NCI-H82 treated with DMSO at 0.1 percent for 48 hours (cell line): ENCODE measurements at regions not wholly inside any gene's neighbourhood (a gene's known extent, or its start where the extent isn't known, plus 50 kb on each side); places are given as distances from the start of the nearest gene placed in this dataset.

Source experiments
- DNase-seq: peaks from one replicate; lab custom pipeline; 2025; ENCODE audit not compliant: unreplicated experiment; lab: John Stamatoyannopoulos, UW

DNA sequence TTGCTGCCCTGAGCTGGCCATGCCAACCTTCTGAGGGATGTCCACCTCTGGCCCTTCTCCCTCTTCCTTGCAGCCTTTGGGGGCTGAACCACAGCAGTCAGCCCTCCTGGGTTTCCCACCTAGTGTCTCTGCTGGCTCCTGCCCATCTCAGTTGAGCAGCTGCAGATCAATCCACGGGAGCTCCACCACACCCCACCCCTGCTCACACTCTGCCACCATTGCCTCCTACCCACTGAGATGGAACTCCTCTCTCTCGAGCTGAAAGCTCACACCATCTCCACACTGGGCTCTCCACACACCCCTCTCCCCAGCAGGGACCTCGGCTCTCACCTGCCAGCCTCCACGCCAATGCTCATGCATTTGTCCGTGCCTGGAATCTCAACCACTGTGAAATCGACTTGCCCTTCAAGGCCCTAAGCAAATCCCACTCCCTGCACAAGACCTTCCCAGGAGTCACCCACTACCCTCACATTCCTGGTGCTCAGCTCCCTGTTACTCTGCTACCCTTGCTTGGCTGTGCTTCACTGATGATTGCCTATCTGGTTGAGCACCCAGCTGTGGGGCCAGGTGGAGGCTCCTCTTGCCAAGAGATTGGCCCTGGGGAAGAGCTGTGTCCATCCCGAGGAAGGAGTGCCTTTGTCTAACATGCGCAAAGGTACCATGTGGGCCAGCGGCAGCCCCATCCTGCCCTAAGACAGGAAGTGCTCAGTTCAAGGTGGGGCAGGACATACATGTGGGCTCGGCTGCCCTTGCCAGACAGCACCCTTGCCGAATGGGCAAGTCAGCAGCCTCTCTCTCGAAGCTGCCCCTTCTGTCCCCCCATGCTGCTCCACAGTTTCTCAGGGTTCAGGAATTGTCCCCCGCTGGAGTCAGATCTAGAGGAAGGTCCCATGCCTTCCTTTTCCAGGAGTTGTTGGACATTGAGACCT is 208.7 kb downstream of the CYP26B1 start:
- DNase-seq, result no peak

DNA sequence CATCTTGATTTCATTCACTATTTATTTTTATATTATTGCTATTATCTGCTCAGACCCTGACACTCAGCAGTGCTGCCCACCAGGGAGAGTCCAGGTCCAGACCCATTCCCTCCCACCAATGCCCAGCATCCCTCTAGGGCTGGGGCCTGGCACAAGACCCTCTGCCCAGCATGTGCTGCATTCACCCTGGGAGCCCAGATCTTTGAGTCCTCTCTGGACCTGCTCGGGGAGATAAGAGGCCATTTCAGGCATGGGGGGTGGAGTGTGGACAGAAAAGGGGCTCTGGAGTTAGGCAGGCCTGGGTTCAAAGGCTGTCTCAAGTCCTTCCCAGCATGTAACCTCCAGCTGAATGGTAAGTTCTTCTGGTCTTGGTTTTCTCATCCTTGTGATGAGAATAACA is 209.6 kb downstream of the CYP26B1 start:
- DNase-seq, result no peak

DNA sequence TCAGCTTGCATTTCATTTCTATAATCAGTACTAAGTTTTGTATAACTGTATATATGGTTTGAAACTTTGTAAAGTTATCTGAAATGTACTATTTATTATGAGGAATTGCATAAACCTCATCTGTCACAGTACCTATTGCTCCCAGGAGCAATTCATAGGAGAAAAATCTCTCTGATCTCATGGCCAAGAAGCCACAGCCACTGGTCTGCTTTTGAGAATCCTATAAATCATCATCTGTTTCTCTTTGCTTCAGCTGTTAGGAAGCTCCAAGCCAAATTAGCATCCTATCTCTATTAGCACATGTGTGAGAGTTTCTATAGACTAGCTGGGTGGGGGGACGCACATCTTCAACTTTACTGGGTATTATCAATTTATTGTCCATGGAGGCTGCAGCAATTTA is 210.3 kb downstream of the CYP26B1 start:
- DNase-seq, result no peak

DNA sequence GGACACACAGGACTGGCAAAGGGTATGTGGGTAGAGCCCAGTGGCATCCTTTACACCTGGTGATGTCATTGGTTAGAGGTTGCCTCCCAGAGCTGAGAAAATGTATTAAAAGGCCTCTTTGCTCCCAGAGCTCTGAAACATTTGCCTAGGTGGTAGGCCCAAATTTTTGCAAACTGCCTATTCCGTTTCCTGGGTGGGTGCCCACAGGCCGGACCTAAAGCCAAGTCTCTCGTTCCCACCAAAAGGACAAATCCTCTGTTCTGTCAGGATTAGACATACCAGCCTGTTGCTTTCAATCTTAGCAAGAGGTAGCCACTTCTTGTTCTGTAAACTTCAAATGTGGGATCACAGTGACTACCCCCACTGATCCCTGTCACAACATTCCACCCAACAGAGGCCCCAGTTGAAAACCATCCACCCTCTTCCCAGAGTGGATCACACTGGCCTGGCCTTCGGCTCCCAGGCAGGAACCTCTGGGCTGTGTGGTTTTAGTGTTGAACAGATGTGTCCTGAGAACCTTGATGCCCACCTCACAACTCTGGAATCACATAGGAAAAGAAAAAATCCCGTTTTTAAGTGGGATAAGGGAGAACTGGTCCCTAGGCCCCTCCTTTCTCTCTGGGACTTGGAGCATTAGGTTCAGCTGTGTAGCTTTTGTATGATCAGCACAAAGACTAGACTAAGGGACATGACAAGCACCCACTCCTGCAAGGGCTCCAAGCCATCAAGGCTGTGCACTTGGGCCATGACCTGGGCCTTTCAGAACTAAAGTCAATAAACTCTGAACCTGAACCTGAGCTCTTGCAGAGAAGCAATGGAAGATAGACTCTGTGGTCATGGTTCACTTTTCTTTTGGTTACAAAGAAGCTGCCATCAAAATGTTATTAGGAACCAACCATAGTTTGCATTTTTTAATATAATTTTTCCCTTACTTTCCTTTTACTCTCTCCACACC is 211.3 kb downstream of the CYP26B1 start:
- DNase-seq, result no peak

DNA sequence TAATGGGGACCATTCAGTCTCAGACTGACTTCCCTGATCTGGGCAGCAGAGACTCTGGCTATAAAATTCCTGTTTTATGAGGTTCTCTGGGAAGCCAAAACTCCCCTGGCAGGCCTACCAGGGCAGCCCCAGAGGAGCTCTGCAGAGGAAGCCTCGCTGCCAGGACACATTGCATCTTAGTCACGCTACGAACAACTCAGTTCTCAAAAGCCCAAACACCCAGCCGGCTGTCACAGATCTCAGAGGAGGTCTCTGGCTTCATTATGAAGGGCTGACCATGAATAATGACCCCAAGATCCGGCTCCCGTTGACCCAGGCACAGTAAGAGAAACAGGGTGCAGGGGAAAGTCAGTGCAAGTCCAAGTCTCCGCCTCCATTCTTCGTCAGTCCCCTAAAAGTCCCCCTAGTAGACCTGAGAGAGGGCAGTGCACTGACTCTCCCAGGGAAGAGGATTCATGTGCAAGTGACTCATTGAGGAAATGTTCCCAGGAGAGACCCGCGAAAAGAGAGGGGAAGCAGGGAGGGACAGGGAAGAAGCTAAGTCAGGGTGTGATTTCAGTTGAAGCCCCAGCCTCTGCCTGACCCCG is 212.3 kb downstream of the CYP26B1 start:
- no peak for DNase-seq

DNA sequence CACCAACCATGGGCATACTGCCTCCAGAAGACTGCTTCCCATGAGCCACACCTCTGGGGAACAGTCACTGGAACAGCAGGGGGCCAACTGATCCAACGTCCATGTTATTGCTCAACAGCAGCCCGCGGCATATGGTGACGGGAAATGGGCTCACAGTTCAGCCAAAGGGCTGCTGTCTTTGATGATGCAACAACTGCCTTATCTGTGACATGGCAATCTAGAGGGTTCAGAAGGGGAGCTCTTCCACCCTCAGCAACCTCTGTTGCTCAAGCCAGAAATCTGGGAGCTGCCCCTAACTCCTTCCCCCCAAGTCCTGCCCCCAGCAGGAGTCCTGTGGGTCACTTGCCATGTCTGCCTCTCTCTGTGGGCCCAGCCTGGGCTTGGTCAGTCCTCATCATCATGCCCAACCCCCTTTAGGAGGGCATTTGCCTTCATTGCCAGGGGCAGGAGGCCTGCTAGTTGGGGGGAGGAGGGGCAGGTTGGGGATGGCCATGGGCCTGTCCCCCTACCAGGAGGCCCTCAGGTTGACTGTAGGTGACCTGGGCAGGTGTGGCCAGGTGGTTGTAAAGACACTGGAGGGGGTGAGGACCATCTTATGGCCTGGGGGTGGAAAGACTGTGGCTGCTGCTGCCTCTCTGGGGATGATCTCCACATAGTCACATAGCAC is 212.9 kb downstream of the CYP26B1 start:
- no peak for DNase-seq

DNA sequence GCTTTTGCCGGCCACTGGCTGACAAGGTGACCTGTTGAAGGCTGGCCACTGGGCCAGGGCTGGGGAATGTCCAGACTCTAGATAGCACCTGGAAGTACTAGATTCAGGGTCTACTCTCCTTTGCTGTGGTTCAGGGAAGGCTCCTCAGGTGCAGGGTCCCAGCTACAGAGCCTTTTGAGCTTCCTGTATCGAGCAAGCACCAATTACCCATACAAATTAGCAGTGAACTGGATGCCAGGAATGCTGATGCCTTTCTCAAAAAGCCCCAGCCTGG is 213.4 kb downstream of the CYP26B1 start:
- DNase-seq, result no peak

DNA sequence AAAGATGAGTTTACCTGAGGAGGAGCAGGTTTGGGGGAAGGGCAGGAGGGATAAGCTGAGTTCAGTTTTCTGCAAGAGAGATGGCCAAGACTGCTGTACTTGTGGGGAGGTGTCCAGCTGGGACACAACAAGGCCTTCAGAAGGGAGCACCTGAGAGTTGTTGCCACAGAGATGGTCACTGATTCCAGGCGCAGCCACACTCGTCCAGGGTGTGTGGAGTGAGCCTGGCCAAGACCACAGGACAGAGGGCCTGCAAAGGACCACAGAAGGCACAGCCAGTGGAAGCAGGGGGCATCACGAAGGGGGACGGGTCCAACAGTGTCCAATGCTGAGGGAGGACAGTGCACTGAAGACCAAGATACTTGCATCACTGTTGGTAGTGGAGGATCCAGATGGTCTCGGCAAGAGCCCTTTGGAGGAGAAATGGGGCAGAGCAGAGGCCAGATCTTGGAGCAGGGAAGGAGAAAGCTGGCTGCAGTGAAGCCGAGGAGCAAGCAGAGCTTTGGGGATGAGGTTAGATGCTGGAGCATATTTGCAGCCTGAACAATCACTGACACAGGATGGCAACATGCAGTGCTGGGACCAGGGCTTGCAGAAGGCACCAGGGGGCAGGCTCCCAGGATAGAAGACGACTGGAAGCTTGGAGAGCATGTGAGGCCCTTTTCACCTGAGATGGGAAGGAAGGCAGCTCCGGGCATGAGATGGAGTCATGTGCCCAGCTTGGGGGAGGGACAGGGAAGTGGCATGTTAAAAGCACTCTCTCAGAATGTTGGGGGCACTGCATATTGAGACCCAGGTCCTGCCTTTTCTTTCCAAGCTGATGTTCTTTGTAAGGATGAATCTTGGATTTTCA is 214.0 kb downstream of the CYP26B1 start:
- DNase-seq, result no peak

DNA sequence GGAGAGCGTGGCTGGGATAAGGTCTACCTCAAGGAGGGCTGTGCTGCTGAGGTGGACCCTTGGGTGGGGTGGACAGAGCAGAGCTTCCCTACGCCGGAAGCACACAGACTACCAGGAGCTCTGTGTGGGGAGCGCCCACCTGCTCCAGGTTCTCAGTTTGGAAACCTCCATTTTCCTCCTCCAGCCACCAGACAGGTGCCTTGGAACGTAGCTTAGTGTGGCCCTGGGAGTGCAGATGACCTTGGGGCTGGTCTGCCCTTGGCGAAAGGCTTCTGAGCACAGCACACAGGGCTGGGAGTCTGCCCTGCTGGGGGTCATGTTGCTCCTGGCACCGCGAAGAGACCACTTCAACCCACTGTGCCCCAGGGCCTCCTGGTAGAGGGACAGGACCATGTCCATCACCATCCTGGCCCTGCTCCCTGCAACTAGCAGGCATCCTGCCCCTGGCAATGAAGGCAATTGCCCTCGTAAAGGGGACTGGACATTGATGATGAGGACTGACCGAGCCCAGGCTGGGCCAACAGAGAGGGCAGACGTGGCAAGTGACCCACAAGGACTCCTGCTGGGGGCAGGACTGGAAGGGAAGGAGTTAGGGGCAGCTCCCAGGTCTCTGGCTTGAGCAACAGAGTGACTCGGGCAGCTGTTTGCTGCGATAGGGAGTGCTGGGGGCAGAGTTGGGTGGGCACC is 214.7 kb downstream of the CYP26B1 start:
- no peak for DNase-seq

DNA sequence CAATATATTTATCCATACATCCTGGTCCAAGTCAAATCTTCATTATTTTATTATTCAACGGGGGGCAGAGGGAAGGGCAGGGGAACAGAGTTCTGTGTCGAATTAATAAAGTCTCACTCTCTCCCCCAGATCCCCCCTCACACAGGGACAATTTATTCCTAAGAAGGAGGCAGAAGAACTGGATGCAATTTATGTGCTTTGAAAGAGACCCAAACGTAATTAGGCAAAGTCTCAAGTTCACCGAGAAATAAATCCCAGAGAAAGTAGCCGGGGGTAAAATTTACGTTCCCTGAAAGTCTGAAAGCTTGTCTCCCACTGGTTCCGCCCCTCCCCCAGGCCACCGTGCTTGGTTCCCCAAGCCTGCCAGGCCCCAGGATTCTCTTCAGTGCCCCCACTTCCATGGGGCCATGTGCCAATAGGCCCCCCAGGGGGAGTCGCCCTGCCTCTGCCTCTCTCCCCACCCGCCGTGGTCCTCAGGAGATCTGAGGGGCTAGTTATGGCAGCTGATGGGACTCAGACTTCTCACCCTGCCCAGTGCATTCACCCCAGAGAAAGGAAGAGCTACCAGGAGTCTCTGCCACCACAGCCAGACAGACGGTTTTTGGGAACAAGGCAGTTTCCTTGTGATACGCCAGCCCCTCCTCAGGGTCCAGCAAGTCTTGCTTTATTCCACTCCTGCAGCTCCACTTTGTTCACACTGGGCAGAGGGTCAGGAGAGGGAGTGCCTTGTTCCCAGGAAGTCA is 215.5 kb downstream of the CYP26B1 start:
- DNase-seq, result no peak

DNA sequence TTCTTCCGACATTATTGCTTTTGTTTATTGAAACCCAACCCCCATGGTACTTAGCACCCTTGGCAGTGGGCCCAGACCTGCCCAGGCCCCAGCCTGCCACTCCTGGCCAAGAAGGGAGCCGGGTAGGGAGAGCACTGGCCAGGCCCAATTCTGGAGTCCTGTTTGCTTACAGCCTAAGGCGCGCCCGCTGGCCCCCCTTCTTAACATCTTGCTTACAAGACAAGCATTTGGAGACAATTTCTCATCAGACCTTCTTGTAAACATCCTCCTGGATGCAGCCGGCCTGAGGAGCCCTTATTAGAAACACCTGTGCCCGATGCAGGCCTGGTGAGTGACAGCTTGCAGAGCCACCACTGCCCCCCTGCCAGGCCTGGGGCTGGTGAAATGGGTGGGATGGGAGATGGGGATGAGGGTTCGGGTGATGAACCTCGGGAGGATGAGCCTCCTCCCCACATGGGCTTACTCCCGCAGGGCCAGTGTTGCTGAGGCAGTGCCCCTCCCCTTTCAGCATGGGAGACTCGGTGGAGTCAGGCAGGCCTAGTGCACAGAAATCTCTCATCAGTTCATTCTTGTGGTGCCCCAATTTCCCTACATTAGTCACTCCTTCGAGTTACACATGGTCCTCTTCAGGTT is 217.5 kb downstream of the CYP26B1 start:
- no peak for DNase-seq

DNA sequence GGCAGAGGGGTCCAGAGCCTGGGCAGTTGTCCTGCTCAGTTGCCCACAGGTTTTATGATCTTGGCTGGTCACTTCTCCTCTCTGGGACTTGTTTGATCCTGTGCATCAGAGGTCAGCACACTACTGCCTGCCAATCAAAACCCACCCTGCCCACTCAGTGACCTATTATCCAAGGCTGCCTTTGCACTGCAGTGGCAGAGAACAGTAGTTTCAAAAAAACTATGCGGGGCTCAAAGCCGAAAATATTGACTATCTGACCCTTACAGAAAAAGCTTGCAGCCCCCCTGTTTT is 218.2 kb downstream of the CYP26B1 start:
- no peak for DNase-seq

DNA sequence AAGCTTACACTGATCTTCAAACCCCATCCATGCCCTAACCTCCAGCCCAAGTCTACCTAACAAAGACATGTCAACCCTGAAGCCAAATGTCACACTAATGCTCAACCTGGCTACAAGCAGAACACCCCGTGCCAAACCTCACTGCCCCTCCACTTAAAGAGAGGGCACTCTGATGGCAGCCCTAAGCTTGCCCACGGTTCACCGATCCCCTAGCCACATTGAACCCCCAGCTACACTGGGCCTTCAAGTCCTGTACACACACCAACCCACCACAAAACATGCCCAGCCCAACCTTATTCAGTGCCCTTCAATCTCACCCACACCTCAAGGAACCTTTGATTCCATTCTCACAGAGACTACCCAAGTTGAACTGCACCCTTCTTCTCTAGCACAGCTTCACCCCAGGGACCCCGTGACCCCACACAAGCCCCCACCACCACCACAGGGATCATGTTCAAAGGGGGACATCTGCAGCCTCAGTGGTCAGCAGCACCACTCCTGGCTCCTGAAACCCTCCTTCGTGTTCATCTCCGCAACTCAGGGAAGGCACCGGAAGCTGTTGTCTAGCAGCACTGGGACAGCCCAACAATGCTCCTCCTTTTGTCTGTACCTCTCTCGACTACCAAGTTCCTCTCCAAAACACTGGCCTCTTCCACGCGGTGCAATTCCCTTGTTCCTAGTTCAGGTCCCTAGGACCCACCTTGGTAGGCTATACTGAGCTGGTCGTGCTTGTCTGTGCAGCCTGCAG is 218.8 kb downstream of the CYP26B1 start:
- no peak for DNase-seq

DNA sequence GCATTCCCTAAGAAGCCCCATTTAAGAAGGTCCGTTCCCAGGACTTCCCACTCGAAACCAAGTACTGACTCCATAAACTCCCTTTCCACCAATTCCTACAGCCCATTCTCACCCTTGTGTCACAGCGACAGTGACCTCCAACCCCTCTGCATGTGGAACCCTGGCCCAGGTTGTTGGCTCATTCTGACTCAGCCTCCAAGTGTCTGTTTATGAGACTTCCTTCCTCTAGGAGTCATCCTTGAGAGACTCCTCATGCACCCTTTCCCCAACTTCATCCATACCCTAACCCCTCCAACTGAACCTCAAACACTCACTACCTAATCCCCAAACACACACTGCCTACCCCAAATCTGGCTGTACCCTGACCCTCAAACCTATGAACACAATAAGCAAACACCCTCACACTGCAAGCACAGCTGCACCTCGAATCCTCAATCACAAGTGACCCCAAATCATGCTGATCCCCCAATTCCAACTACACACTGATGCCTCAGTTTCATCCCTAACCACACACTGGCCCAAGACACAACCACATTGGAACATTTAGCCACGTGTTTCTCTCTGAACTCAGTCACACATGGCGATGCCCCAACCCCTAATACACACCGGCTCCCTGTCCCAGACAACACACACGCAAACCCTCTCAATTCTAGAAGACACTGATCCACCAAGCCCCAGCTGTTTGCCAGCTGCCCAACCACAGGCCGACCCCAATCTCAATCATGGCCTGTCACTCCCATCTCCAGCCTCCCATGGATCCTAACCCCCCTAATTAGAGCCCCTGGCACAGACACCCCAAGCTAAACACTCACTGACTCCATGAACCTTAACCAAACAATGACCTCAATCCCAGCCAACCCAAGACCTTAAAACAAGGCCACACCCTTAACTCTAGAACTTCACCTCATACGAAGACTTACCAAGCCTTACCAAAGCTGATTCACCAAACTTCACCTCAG is 219.6 kb downstream of the CYP26B1 start:
- DNase-seq, result no peak

DNA sequence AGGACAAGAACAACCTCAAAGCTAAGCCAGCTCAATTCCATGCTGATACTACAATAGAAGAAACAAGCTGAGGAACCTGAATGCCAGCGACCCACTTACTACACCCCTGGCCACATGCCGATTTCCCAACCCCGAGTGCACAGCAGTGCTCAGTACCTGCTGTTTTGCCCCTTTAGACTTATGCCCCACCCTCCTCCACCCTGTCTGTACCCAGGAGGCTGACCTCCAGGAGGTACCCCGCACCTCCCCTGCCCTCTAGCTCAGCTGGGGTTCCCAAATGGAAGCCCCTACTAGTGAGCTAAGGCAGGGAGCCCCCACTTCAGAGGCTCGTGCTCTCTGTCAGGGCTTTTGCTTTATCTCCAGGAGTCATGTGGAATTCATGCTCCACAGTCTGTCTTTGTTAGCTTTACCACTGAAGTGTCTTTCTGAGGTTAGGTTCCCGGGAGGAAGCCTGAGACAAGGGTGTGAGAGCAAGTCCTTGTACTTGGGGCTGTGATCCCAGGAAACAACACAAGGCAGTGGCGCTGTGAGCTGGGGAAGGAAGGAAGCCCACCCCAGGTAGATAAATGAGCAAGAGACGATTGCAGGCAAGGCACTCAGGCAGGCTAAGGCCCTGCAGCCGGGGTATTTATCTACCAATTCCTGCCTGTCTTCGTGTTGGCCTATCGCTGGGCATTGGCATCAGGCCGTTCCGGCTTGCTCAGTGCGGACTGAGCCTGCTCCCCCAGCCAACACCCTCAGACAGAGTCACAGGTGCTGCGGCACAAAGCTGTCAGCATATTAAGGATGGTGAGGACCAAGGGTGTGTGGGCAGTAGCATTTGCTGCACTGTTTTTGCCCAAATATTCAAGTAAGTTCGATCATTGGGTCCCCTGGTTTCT is 220.5 kb downstream of the CYP26B1 start:
- DNase-seq, result no peak

DNA sequence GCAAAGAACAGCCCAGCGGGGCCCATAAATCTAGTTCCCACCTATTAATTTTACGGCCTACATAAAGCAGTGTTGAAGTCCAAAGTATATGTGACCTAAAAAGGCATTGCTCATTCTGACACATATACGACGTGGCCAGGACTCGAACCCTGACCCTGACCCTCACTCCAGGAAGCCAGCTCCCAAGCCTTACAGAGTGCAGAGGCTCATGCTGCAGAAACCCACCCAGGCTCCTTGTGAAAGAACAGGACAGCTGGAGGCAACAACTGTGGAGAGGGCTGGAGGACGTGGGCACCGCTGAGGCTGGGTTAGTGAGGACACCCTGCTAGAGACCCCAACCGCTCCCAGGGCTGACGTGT is 221.6 kb downstream of the CYP26B1 start:
- no peak for DNase-seq
